ENCODE measurements at regions not wholly inside any gene's neighbourhood (a gene's known extent, or its start where the extent isn't known, plus 50 kb on each side); places are given as distances from the start of the nearest gene placed in this dataset.
A peak's percentile ranks its signal among the peaks of the same experiment; 100 is the strongest.

GRCh38 chr7:123314886-123315285 lies 115.1 kb upstream of the SLC13A1 start (continued):
- TF ChIP-seq EZH2phosphoT487 (IDR thresholded peaks at IDR 0.05; ENCODE audit: borderline replicate concordance, low read depth) (no peak), NFIC (IDR thresholded peaks at IDR 0.05; ENCODE audit: borderline replicate concordance) (no peak)

GRCh38 chr7:123308254-123308951 lies 108.6 kb upstream of the SLC13A1 start:
- Histone ChIP-seq H4K20me1 (ENCODE audit: insufficient read depth) (no peaks in the 10 kb centered on the region), H3K9me3 (no peaks in the 10 kb centered on the region), H3K27ac (ENCODE audit: low read depth in 2 of 2, low read length in 1 of 2) (peak overlapping the region in 1 of 2 experiments; percentile 16; a peak in 1 of 4 replicates), H3K9me2 (no peaks in the 10 kb centered on the region), H3K4me1 (ENCODE audit: control insufficient read depth in 1 of 2, insufficient read depth in 2 of 2, low read depth in 1 of 2, low read length in 1 of 2) (peaks cover 0 to 6% of the 10 kb centered on the region in 2 experiments; a peak in 2 of 4 replicates), H3K4me2 (no peak overlapping the region), H3K79me2 (ENCODE audit: insufficient read depth) (no peaks in the 10 kb centered on the region), H2AFZ (ENCODE audit: low read depth) (no peak overlapping the region), H3K27me3 (ENCODE audit: insufficient read depth) (no peaks in the 10 kb centered on the region), H3F3A (replicated peaks; ENCODE audit: insufficient read depth) (no peaks in the 10 kb centered on the region), H3K4me3 (ENCODE audit: low read depth in 2 of 2, low read length in 1 of 2) (no peak overlapping the region), H3K36me3 (replicated peaks in 1 of 2; ENCODE audit: control insufficient read depth in 1 of 2, insufficient read depth in 2 of 2, low read length in 1 of 2) (no peaks in the 10 kb centered on the region), H3K9ac (no peak overlapping the region)
- 15% methylated on average over 2 of the region's 2 CpGs for WGBS (ENCODE audit: low lambda C conversion rate)
- POLR2A ChIA-PET: no interaction called here
- CTCF ChIA-PET: interaction anchor here (0.7 to 1.4 kb wide), 7 partner anchors 9 to 129 kb away, joined by 3 to 5 read pairs (median 3); no protein-coding TSS in a partner anchor
- TF ChIP-seq RCOR1 (IDR thresholded peaks at IDR 0.05; ENCODE audit: low read length): peak; percentile 84; the same call in 1 of the 2 replicates
- no peak for TF ChIP-seq FOXJ3 (CRISPR knock-in tag; IDR thresholded peaks at IDR 0.05)
- no peak for TF ChIP-seq SMC3 (IDR thresholded peaks at IDR 0.05; ENCODE audit: low read depth, low read length)
- peak in 1 of 2 experiments; percentile 88; a peak in 2 of 4 replicates for TF ChIP-seq EP300 (IDR thresholded peaks at IDR 0.05; ENCODE audit: borderline replicate concordance in 1 of 2, low read depth in 1 of 2, low read length in 1 of 2)
- peak; percentile 17; the same call in 1 of the 2 replicates for TF ChIP-seq TCF12 (IDR thresholded peaks at IDR 0.05)
- TF ChIP-seq RAD21 (IDR thresholded peaks at IDR 0.05; ENCODE audit: low read length): 0 out of 2 replicates have a peak, but pooled peaks have one; percentile 6
- TF ChIP-seq USF2 (IDR thresholded peaks at IDR 0.05; ENCODE audit: borderline replicate concordance, low read depth, low read length): no peak
- TF ChIP-seq GATA2 (CRISPR knock-in tag; IDR thresholded peaks at IDR 0.05): peak; percentile 57
- no peak for TF ChIP-seq POLR2AphosphoS5 (IDR thresholded peaks at IDR 0.05; ENCODE audit: low read depth, low read length)
- TF ChIP-seq SIN3A (IDR thresholded peaks at IDR 0.05; ENCODE audit: borderline replicate concordance, low read depth, low read length): no peak
- TF ChIP-seq YY1 (IDR thresholded peaks at IDR 0.05; ENCODE audit: low read depth): no peak
- peak; percentile 58 for TF ChIP-seq CHD2 (IDR thresholded peaks at IDR 0.05; ENCODE audit: low read length, partially characterized antibody)
- DNase-seq: peak; percentile 19

GRCh38 chr7:123305840-123306375 lies 106.1 kb upstream of the SLC13A1 start:
- no peak for DNase-seq
- no peaks in the 10 kb centered on the region for H3K79me2 ChIP-seq (ENCODE audit: insufficient read depth)
- ChIA-PET CTCF (interaction anchor here (1.5 kb wide), 1 partner anchor 153 kb away, joined by 3 read pairs; no protein-coding TSS in a partner anchor), POLR2A (no interaction called here)
- H3K9me2 ChIP-seq: no peaks in the 10 kb centered on the region
- H3K9me3 ChIP-seq: no peaks in the 10 kb centered on the region
- H3K4me2 ChIP-seq: no peak overlapping the region
- 34% methylated on average over 2 of the region's 2 CpGs for WGBS (ENCODE audit: low lambda C conversion rate)
- no peak overlapping the region for H3K4me3 ChIP-seq (ENCODE audit: low read depth in 2 of 2, low read length in 1 of 2)
- H3K27ac ChIP-seq (ENCODE audit: low read depth in 2 of 2, low read length in 1 of 2): no peak overlapping the region
- no peaks in the 10 kb centered on the region for H3K36me3 ChIP-seq (replicated peaks in 1 of 2; ENCODE audit: control insufficient read depth in 1 of 2, insufficient read depth in 2 of 2, low read length in 1 of 2)
- H4K20me1 ChIP-seq (ENCODE audit: insufficient read depth): no peaks in the 10 kb centered on the region
- H3K4me1 ChIP-seq (ENCODE audit: control insufficient read depth in 1 of 2, insufficient read depth in 2 of 2, low read depth in 1 of 2, low read length in 1 of 2): peaks cover 0 to 6% of the 10 kb centered on the region in 2 experiments; a peak in 2 of 4 replicates
- TF ChIP-seq RCOR1 (IDR thresholded peaks at IDR 0.05; ENCODE audit: low read length) (no peak), ZBTB33 (IDR thresholded peaks at IDR 0.05; ENCODE audit: borderline replicate concordance, low read depth) (no peak), PBX3 (IDR thresholded peaks at IDR 0.05) (no peak), CHD2 (IDR thresholded peaks at IDR 0.05; ENCODE audit: low read length, partially characterized antibody) (no peak)
- no peak overlapping the region for H3K9ac ChIP-seq
- no peaks in the 10 kb centered on the region for H3F3A ChIP-seq (replicated peaks; ENCODE audit: insufficient read depth)
- no peaks in the 10 kb centered on the region for H3K27me3 ChIP-seq (ENCODE audit: insufficient read depth)
- no peak overlapping the region for H2AFZ ChIP-seq (ENCODE audit: low read depth)

Data from SK-N-SH (cell line).